AG04449 (cell line): ENCODE measurements at regions not wholly inside any gene's neighbourhood (a gene's known extent, or its start where the extent isn't known, plus 50 kb on each side); places are given as distances from the start of the nearest gene placed in this dataset.

Experiments
- CTCF ChIA-PET: fragments of 350-600 bp; formaldehyde crosslinking; extraction: SDS; loops from one replicate; lab custom pipeline; 2021; ENCODE audit warnings: antibody characterized with exemption; lab: Yijun Ruan, JAX
- POLR2A ChIA-PET: fragments of 400-600, 350-600 bp; formaldehyde crosslinking; extraction: SDS; loops from one replicate; lab custom pipeline; 2020; ENCODE audit warnings: antibody characterized with exemption, inconsistent platforms; lab: Yijun Ruan, JAX
- DNase-seq: peaks from one replicate; pipeline ENCODE4 v3.0.0-alpha.2; 2010; ENCODE audit warnings: low read depth, low spot score
- H3K4me3 ChIP-seq: 2 replicates; pipeline ENCODE4 v1.5.1; 2011; ENCODE audit warnings: low read depth, mild to moderate bottlenecking, control low read depth, low read length
- CTCF ChIP-seq: IDR thresholded peaks from one replicate; pipeline ENCODE4 v1.5.1; 2011; ENCODE audit warnings: mild to moderate bottlenecking, moderate library complexity, low read length, control low read depth, inconsistent platforms; ENCODE audit not compliant: insufficient read depth; ENCODE audit errors: missing control alignments

- no peak for DNase-seq
- H3K4me3 ChIP-seq = no peak overlapping the region
These were observed 77.1 kb upstream of the FUT8 start for GRCh38 chr14:65335411-65335947.

GRCh38 chr14:65336191-65336591 is 76.3 kb upstream of the FUT8 start:
- peak; percentile 37 for DNase-seq
- no peak overlapping the region for H3K4me3 ChIP-seq
- TF ChIP-seq CTCF = no peak
- CTCF ChIA-PET = interaction anchor here (1.9 kb wide), 1 partner anchor 8 kb away, joined by 6 read pairs; no protein-coding TSS in a partner anchor
- POLR2A ChIA-PET = no interaction called here

More at GRCh38 chr14:65335411-65335947, 77.1 kb upstream of the FUT8 start:
- ChIA-PET CTCF (interaction anchor here (1.0 to 1.9 kb wide), 3 partner anchors 9 to 32 kb away, joined by 3 to 6 read pairs (median 3); no protein-coding TSS in a partner anchor), POLR2A (interaction anchor here (0.7 kb wide), 1 partner anchor 46 kb away, joined by 4 read pairs; no protein-coding TSS in a partner anchor)
- TF ChIP-seq CTCF = no peak

- POLR2A ChIA-PET = no interaction called here
- H3K4me3 ChIP-seq = no peak overlapping the region
- CTCF ChIA-PET = no interaction called here
- no peak for TF ChIP-seq CTCF
- DNase-seq = no peak
These were observed 72.7 kb upstream of the FUT8 start for GRCh38 chr14:65339866-65340265.

- no peak for TF ChIP-seq CTCF
- CTCF ChIA-PET = interaction anchor here (1.7 to 2.0 kb wide), 2 partner anchors 8 to 11 kb away, joined by 4 to 6 read pairs; no protein-coding TSS in a partner anchor
- POLR2A ChIA-PET = no interaction called here
- no peak for DNase-seq
- H3K4me3 ChIP-seq = no peak overlapping the region
These were observed 68.5 kb upstream of the FUT8 start for GRCh38 chr14:65344011-65344410.

GRCh38 chr14:65345266-65345665 is 67.3 kb upstream of the FUT8 start:
- CTCF ChIA-PET = interaction anchor here (2.0 kb wide), 1 partner anchor 9 kb away, joined by 6 read pairs; no protein-coding TSS in a partner anchor
- no peak for DNase-seq
- POLR2A ChIA-PET = no interaction called here
- no peak overlapping the region for H3K4me3 ChIP-seq
- no peak for TF ChIP-seq CTCF

- DNase-seq = no peak
- no peak overlapping the region for H3K4me3 ChIP-seq
- POLR2A ChIA-PET = no interaction called here
- CTCF ChIA-PET = no interaction called here
- TF ChIP-seq CTCF = no peak
These were observed 66.1 kb upstream of the FUT8 start for GRCh38 chr14:65346474-65346873.
